H1 (cell line): ENCODE measurements at regions not wholly inside any gene's neighbourhood (a gene's known extent, or its start where the extent isn't known, plus 50 kb on each side); places are given as distances from the start of the nearest gene placed in this dataset.

Experiments
- JUN ChIP-seq: IDR thresholded peaks from 2 replicates; pipeline ENCODE4 v1.6.1; 2011; ENCODE audit warnings: low read depth, mild to moderate bottlenecking, improper control_type of control experiment, low read length
- KDM5A ChIP-seq: fragments of 200-600 bp; IDR thresholded peaks from 2 replicates; pipeline ENCODE4 v1.7.1; 2012; ENCODE audit warnings: mild to moderate bottlenecking, low read length, inconsistent platforms, mixed read lengths
- USF2 ChIP-seq: IDR thresholded peaks from 2 replicates; pipeline ENCODE4 v1.6.1; 2011; ENCODE audit warnings: low read length, improper control_type of control experiment
- YY1 ChIP-seq: IDR thresholded peaks from 2 replicates; pipeline ENCODE4 v1.6.1; 2011; ENCODE audit warnings: low read depth, mild to moderate bottlenecking, low read length

- TF ChIP-seq USF2 (no peak), YY1 (no peak), JUN (no peak), KDM5A (no peak)
These were observed 1530.2 kb upstream of the LRRTM3 start (continued) for GRCh38 chr10:65395631-65396030.
